ENCODE measurements at regions not wholly inside any gene's neighbourhood (a gene's known extent, or its start where the extent isn't known, plus 50 kb on each side); places are given as distances from the start of the nearest gene placed in this dataset.
A peak's percentile ranks its signal among the peaks of the same experiment; 100 is the strongest.

- ATAC-seq: no peak
These were observed 115.5 kb downstream of the C9orf50 start for GRCh38 chr9:129505270-129505902.

GRCh38 chr9:129504404-129504803 is 116.5 kb downstream of the C9orf50 start:
- no peak for ATAC-seq
- no peak for DNase-seq

More at GRCh38 chr9:129505270-129505902, 115.5 kb downstream of the C9orf50 start:
- no peak for DNase-seq

- no peak for ATAC-seq
- no peak for DNase-seq
These were observed 119.1 kb downstream of the C9orf50 start for GRCh38 chr9:129501771-129502319.

- ATAC-seq (no peak), DNase-seq (no peak)
These were observed 119.8 kb downstream of the C9orf50 start for GRCh38 chr9:129500863-129501770.

GRCh38 chr9:129500161-129500862 is 120.6 kb downstream of the C9orf50 start:
- ATAC-seq: no peak
- no peak for DNase-seq

- no peak for ATAC-seq
- DNase-seq: no peak
These were observed 122.2 kb downstream of the C9orf50 start for GRCh38 chr9:129498451-129499384.

- no peak for ATAC-seq
- no peak for DNase-seq
These were observed 123.0 kb downstream of the C9orf50 start for GRCh38 chr9:129497813-129498450.

- no peak for DNase-seq
- no peak for ATAC-seq
These were observed 123.7 kb downstream of the C9orf50 start for GRCh38 chr9:129497005-129497812.

- DNase-seq: peak; percentile 91
- ATAC-seq: peak; percentile 80
These were observed 124.4 kb downstream of the C9orf50 start for GRCh38 chr9:129496473-129497004.

GRCh38 chr9:129495620-129496472 is 125.1 kb downstream of the C9orf50 start:
- ATAC-seq: peak; percentile 79
- peak; percentile 93 for DNase-seq

- ATAC-seq (no peak), DNase-seq (no peak)
These were observed 126.7 kb downstream of the C9orf50 start for GRCh38 chr9:129494113-129494789.

GRCh38 chr9:129493706-129494047 is 127.2 kb downstream of the C9orf50 start:
- no peak for ATAC-seq
- no peak for DNase-seq

GRCh38 chr9:129493002-129493705 is 127.7 kb downstream of the C9orf50 start:
- ATAC-seq (no peak), DNase-seq (no peak)

GRCh38 chr9:129491487-129491855 is 129.4 kb downstream of the C9orf50 start:
- ATAC-seq (no peak), DNase-seq (no peak)

GRCh38 chr9:129490583-129491486 is 130.1 kb downstream of the C9orf50 start:
- no peak for ATAC-seq
- no peak for DNase-seq

GRCh38 chr9:129489838-129490582 is 130.9 kb downstream of the C9orf50 start:
- ATAC-seq (peak; percentile 13), DNase-seq (peak; percentile 58)

Measured in stimulated activated naive CD8-positive, alpha-beta T cell treated with anti-CD3 and anti-CD28 coated beads, Interleukin-15, Interleukin-2, amounts not matched to agents 100 U/mL and 50 U/mL, for 24 hours (primary cell).